Lung (tissue), 11 donors: ENCODE measurements at regions not wholly inside any gene's neighbourhood (a gene's known extent, or its start where the extent isn't known, plus 50 kb on each side); places are given as distances from the start of the nearest gene placed in this dataset.
"Not testable (repeated sequence)": the region's sequence is repeated elsewhere in the genome, so short reads cannot be mapped to it uniquely, and the experiment has no call there.

ENCODE experiments used
- ATAC-seq: fragments of 200-7000 bp; cut with Tn5 transposase; one replicate; pipeline ENCODE4 v1.9.1; 2020; ENCODE audit warnings: moderate number of reproducible peaks; ENCODE audit not compliant: insufficient read depth, low FRiP score
- DNase-seq, 3 donors: peaks; one replicate each; pipeline ENCODE4 v3.0.0-alpha.2; 2013 to 2017
- H3K27ac ChIP-seq, 2 donors: one replicate each; pipeline ENCODE4 v1.5.1; 2013; ENCODE audit warnings: mild to moderate bottlenecking in 2 of 2, moderate library complexity in 2 of 2, control low read depth in 1 of 2, inconsistent platforms in 1 of 2, low read depth in 1 of 2, low read length in 1 of 2
- H3K27me3 ChIP-seq, 3 donors: one replicate each; pipeline ENCODE4 v1.5.1; 2013; ENCODE audit warnings: low read length in 2 of 3; ENCODE audit not compliant: control insufficient read depth in 3 of 3, insufficient read depth in 3 of 3
- H3K36me3 ChIP-seq, 4 donors: one replicate each; pipeline ENCODE4 v1.5.1; 2013; ENCODE audit warnings: low read length in 4 of 4, mild to moderate bottlenecking in 1 of 4, moderate library complexity in 1 of 4; ENCODE audit not compliant: control insufficient read depth in 4 of 4, insufficient read depth in 4 of 4
- H3K4me1 ChIP-seq, 5 donors: one replicate each; pipeline ENCODE4 v1.5.1; 2013; ENCODE audit warnings: low read length in 5 of 5, mild to moderate bottlenecking in 2 of 5, moderate library complexity in 1 of 5; ENCODE audit not compliant: control insufficient read depth in 5 of 5, insufficient read depth in 5 of 5
- H3K4me3 ChIP-seq: one replicate; pipeline ENCODE4 v1.5.1; 2013; ENCODE audit warnings: mild to moderate bottlenecking, control low read depth, moderate library complexity
- H3K9ac ChIP-seq, 2 donors: one replicate each; pipeline ENCODE4 v1.5.1; 2013; ENCODE audit warnings: low read length in 2 of 2, control low read depth in 1 of 2; ENCODE audit not compliant: insufficient read depth in 1 of 2
- H3K9me3 ChIP-seq, 4 donors: one replicate each; pipeline ENCODE4 v1.5.1; 2013; ENCODE audit warnings: low read length in 3 of 4, mild to moderate bottlenecking in 1 of 4, moderate library complexity in 1 of 4; ENCODE audit not compliant: control insufficient read depth in 4 of 4, insufficient read depth in 3 of 4
- WGBS, 2 donors: extraction: QIAGEN DNeasy Blood & Tissue Kit; methylation state at CpG; one replicate each; pipeline ENCODE4 v1.1.7; 2013; 5-methylcytosine and 5-hydroxymethylcytosine counted together
- TF ChIP-seq, protein P1 (sequence below): IDR thresholded peaks from 2 replicates; pipeline ENCODE4 v1.5.1; 2012; ENCODE audit warnings: mild to moderate bottlenecking; ENCODE audit errors: control extremely low read depth, extremely low read depth
- donor health status: control.
- donor health status: control.
- donor health status: Bipolar disorder and iron deficiency.
- donor health status: healthy.
- donor health status: DM: yes; HTN: yes; CAD: no.

DNA sequence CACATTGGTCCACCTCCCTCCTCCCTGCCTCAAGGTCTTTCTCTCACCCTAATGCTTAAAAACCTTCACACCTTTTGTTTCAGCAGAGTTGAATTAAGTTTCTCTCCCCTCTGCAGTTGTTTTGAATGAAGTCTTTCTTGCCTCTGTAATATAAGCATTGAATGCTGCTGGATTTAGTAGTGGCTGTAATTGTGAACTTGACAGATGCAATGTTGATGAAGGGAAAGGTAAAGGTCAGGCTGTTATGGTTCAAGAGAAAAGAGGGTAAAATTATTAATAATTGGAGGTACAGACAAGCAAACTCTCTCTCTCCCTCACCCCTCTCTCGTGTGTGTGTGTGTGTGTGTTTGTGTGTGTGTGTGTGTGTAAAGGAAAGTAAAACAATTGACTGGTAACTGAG is 509.8 kb downstream of the AMY1C start:
- no peaks in the 10 kb centered on the region for H3K4me1 ChIP-seq
- no peak for ATAC-seq

DNA sequence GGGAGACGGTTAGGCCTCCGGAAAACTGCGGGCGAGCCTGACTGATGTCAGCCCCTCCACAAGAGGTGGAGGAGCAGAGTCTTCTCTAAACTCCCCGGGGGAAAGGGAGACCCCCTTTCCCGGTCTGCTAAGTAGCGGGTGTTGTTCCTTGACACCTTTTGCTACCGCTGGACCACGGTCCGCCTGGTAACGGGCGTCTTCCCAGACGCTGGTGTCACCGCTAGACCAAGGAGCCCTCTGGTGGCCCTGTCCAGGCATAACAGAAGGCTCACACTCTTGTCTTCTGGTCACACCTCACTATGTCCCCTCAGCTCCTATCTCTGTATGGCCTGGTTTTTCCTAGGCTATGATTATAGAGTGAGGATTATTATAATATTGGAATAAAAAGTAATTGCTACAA is 513.4 kb downstream of the AMY1C start:
- not testable (repeated sequence) for H3K36me3 ChIP-seq, ATAC-seq, H3K9me3 ChIP-seq, H3K4me1 ChIP-seq, H3K9ac ChIP-seq, H3K27ac ChIP-seq, H3K4me3 ChIP-seq, DNase-seq, H3K27me3 ChIP-seq
- WGBS, 2 donors = 84% methylated on average over 14 of the region's 14 CpGs

More for the DNA sequence above, 509.8 kb downstream of the AMY1C start:
- Histone ChIP-seq H3K4me3 (no peak overlapping the region), H3K9ac (no peak overlapping the region), H3K27ac (no peak overlapping the region), H3K36me3 (no peaks in the 10 kb centered on the region), H3K9me3 (no peaks in the 10 kb centered on the region), H3K27me3 (no peaks in the 10 kb centered on the region)
- TF ChIP-seq, protein P1, sequence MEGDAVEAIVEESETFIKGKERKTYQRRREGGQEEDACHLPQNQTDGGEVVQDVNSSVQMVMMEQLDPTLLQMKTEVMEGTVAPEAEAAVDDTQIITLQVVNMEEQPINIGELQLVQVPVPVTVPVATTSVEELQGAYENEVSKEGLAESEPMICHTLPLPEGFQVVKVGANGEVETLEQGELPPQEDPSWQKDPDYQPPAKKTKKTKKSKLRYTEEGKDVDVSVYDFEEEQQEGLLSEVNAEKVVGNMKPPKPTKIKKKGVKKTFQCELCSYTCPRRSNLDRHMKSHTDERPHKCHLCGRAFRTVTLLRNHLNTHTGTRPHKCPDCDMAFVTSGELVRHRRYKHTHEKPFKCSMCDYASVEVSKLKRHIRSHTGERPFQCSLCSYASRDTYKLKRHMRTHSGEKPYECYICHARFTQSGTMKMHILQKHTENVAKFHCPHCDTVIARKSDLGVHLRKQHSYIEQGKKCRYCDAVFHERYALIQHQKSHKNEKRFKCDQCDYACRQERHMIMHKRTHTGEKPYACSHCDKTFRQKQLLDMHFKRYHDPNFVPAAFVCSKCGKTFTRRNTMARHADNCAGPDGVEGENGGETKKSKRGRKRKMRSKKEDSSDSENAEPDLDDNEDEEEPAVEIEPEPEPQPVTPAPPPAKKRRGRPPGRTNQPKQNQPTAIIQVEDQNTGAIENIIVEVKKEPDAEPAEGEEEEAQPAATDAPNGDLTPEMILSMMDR = no peak
- 11 to 20% methylated on average over 1 of the region's 1 CpG for WGBS, 2 donors
- no peak for DNase-seq

DNA sequence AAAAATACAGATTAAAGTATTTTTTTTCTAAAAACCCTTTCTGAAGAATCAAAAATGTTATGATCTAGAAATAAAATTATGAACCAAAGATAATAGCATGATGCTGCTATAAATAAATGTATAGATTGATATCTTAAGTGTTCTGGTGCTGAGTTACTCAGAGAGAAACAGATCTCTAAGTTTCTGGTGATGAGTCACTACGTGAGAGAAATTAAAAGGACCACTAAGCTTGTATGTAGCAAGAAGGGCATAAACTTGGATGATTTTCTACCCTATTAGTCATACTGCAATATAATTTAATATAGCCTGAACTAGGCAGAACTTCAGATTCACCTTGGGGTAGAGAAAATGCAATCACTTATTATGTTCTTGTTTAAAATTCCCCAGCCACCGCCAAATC is 514.8 kb downstream of the AMY1C start:
- no peaks in the 10 kb centered on the region for H3K36me3 ChIP-seq
- H3K27ac ChIP-seq = no peak overlapping the region
- no peaks in the 10 kb centered on the region for H3K9me3 ChIP-seq
- 69 to 82% methylated on average over 2 of the region's 2 CpGs for WGBS, 2 donors
- no peaks in the 10 kb centered on the region for H3K4me1 ChIP-seq
- no peaks in the 10 kb centered on the region for H3K27me3 ChIP-seq
- TF ChIP-seq, protein P1 = no peak
- DNase-seq (no peak), ATAC-seq (no peak)
- no peak overlapping the region for H3K4me3 ChIP-seq
- no peak overlapping the region for H3K9ac ChIP-seq

DNA sequence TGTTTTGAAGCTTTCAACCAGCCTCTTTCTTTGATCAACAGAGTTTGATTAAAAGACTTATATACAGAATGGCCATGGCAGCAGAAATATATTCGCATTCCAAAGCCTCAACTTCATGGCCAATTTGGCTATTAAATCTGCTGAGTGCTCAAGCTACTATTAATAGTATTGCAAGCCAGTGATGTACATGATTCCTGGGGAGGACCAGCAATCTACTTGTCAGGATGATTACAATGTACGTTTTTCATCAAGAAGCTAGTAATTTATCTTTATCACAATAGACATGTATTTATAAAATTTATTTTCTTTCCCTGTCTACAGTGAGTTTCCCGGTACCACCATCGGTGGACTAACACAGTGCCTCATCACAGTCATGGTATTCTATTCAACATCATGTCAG is 515.5 kb downstream of the AMY1C start:
- 78 to 86% methylated on average over 4 of the region's 4 CpGs for WGBS, 2 donors

More for the DNA sequence above, 515.5 kb downstream of the AMY1C start:
- Histone ChIP-seq H3K4me1 (no peaks in the 10 kb centered on the region), H3K27me3 (no peaks in the 10 kb centered on the region), H3K9me3 (no peaks in the 10 kb centered on the region), H3K27ac (no peak overlapping the region), H3K9ac (no peak overlapping the region), H3K36me3 (no peaks in the 10 kb centered on the region), H3K4me3 (no peak overlapping the region)
- TF ChIP-seq, protein P1 = no peak
- no peak for ATAC-seq
- no peak for DNase-seq
